Ovary (tissue), 7 donors: ENCODE measurements at regions not wholly inside any gene's neighbourhood (a gene's known extent, or its start where the extent isn't known, plus 50 kb on each side); places are given as distances from the start of the nearest gene placed in this dataset.

ENCODE experiments used
- DNase-seq, 5 donors: peaks; one replicate each; pipeline ENCODE4 v3.0.0-alpha.2; 2019 to 2020
- H3K27ac ChIP-seq, 2 donors: fragments of 200-600 bp; one replicate each; pipeline versions ENCODE4 v1.5.1 to v1.8.0; 2019 to 2022
- H3K27me3 ChIP-seq: fragments of 200-600 bp; one replicate; pipeline ENCODE4 v1.8.0; 2022
- H3K36me3 ChIP-seq: fragments of 200-600 bp; sonication (generic); one replicate; pipeline ENCODE4 v1.5.1; 2019
- H3K4me1 ChIP-seq: one replicate; pipeline ENCODE4 v1.8.1; 2013; ENCODE audit warnings: mild to moderate bottlenecking, moderate library complexity; ENCODE audit not compliant: insufficient read depth
- H3K4me3 ChIP-seq: fragments of 200-600 bp; sonication (generic); one replicate; pipeline ENCODE4 v1.5.1; 2017
- H3K9me3 ChIP-seq, 2 donors: fragments of 200-600 bp in 1 of 2; sonication (generic) in 1 of 2; one replicate each; pipeline versions ENCODE4 v1.5.1 to v1.8.1; 2013 to 2019; ENCODE audit warnings: mild to moderate bottlenecking in 1 of 2, moderate library complexity in 1 of 2
- CTCF ChIP-seq, 3 donors: fragments of 450-650 bp in 2 of 3; fragments of 200-600 bp in 1 of 3; IDR thresholded peaks; one replicate each; pipeline versions ENCODE4 v1.5.1 to v1.8.0; 2016 to 2022; ENCODE audit warnings: antibody characterized with exemption in 3 of 3, mild to moderate bottlenecking in 1 of 3
- EP300 ChIP-seq: sonication (generic); formaldehyde crosslinking; IDR thresholded peaks from one replicate; pipeline ENCODE4 v1.6.1; 2017; ENCODE audit warnings: antibody characterized with exemption
- POLR2A ChIP-seq: fragments of 450-650 bp; IDR thresholded peaks from one replicate; pipeline ENCODE4 v1.6.1; 2017; ENCODE audit warnings: antibody characterized with exemption, mild to moderate bottlenecking, moderate library complexity
- WGBS, 3 donors: extraction: QIAGEN DNeasy Blood & Tissue Kit in 1 of 3; methylation state at CpG; one replicate each; pipeline versions ENCODE4 v1.1.5 to v1.1.7; 2013 to 2017; 5-methylcytosine and 5-hydroxymethylcytosine counted together
- intact Hi-C, 4 donors: fragments of 100-400 bp; cut with DNase I; formaldehyde crosslinking; loops; one replicate each; pipeline versions ENCODE4 v1.11.0 to v1.15.1; 2022 to 2023
- donor health status: DM: no; HTN: no; CAD: no; lungs with moderate emphysema.
- donor health status: DM: no; HTN: no; CAD: no.
- donor health status: Bipolar disorder and iron deficiency.
- donor health status: DM: no; HTN: no; CAD: no.
- donor health status: DM: yes; HTN: yes; CAD: no.

DNA sequence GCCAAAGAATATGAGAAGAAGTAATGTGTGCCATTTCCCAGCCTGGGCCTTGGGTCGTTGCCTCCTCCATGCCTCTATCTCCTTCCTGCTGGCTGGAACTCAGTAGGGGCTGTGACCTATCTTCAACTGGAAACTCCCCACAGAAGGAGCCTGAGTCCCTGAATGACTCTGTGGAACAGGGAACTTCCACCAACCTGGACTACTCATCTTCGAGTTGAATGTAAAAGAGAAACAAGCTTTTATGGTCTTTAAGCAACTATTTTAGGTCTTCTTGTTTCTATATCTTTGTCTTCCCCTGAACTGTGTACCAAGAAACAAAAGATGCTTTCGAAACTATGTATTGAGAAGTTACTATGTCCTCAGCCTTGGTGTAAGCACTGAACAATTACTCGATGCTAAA lies 355.3 kb upstream of the NR2F2 start:
- Histone ChIP-seq H3K4me1 (peaks cover 6% of the 10 kb centered on the region), H3K4me3 (no peak overlapping the region), H3K27ac (no peak overlapping the region), H3K27me3 (no peaks in the 10 kb centered on the region), H3K9me3 (no peaks in the 10 kb centered on the region), H3K36me3 (no peaks in the 10 kb centered on the region)
- 87 to 90% (median 87%) methylated on average over 4 of the region's 4 CpGs for WGBS, 3 donors
- TF ChIP-seq POLR2A: no peak
- TF ChIP-seq EP300: no peak
- TF ChIP-seq CTCF (IDR thresholded peaks at IDR 0.05): no peak
- intact Hi-C loops: no loop called here
- DNase-seq: no peak

- 98 to 99% (median 98%) methylated on average over 3 of the region's 3 CpGs for WGBS, 3 donors
- Histone ChIP-seq H3K9me3 (no peaks in the 10 kb centered on the region), H3K4me1 (no peaks in the 10 kb centered on the region), H3K27ac (no peak overlapping the region), H3K4me3 (no peak overlapping the region), H3K36me3 (no peaks in the 10 kb centered on the region), H3K27me3 (no peaks in the 10 kb centered on the region)
- TF ChIP-seq CTCF (IDR thresholded peaks at IDR 0.05) (no peak), POLR2A (no peak), EP300 (no peak)
- no peak for DNase-seq
- intact Hi-C loops: no loop called here
Measured at GRCh38 chr15:95979286-95979685, 351.2 kb upstream of the NR2F2 start.

DNA sequence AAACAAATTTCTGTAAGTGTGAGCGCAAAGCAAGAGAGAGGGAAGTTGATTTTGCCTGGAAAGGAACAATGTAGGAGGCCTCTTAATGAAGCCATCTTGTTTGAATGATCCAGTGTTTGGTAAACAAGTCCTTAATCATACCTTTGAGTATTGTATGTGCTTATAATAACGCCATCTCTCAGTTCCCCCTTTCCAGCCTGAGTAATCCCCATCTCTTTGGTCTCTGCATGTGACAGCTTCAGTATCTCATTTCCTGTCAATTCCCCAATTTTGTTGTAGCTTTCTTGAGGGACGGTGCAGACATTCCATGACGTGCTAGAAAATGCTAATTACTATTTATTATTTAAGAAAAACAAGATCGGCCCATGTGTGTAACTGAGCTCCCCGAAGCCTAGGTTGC lies 349.3 kb upstream of the NR2F2 start:
- no peaks in the 10 kb centered on the region for H3K4me1 ChIP-seq
- H3K4me3 ChIP-seq: no peak overlapping the region
- no peak overlapping the region for H3K27ac ChIP-seq
- no peaks in the 10 kb centered on the region for H3K9me3 ChIP-seq
- TF ChIP-seq CTCF (IDR thresholded peaks at IDR 0.05) (no peak), POLR2A (no peak), EP300 (no peak)
- 96 to 97% (median 96%) methylated on average over 6 of the region's 6 CpGs for WGBS, 3 donors
- DNase-seq: no peak
- intact Hi-C loops: no loop called here
- H3K36me3 ChIP-seq: no peaks in the 10 kb centered on the region
- no peaks in the 10 kb centered on the region for H3K27me3 ChIP-seq

DNA sequence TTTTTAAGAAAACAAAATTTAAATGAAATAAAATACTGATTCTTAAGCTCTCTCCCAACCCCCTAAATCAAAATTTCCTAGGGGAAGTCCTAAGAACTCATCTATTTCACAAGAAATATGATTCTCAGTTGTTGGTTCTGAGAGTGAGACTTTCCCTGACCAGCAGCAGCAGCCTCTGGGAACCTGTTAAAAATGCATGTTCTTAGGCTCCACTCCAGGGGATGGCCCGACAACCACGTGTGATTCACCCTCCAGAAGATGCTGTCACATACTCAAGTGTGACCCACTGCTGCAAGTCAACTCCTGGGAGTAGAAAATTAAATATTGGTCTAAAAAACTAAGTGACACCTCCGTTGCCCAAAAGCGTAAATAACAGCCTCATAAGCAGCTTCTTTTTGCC lies 343.2 kb upstream of the NR2F2 start:
- peaks cover 4% of the 10 kb centered on the region for H3K4me1 ChIP-seq
- 75 to 89% (median 88%) methylated on average over 4 of the region's 4 CpGs for WGBS, 3 donors
- H3K27me3 ChIP-seq: no peaks in the 10 kb centered on the region
- no peak for DNase-seq
- intact Hi-C loops: no loop called here
- no peak for TF ChIP-seq POLR2A
- H3K27ac ChIP-seq: peak overlapping the region in 1 of 2 donors; percentile 52
- no peaks in the 10 kb centered on the region for H3K9me3 ChIP-seq
- H3K4me3 ChIP-seq: no peak overlapping the region
- no peaks in the 10 kb centered on the region for H3K36me3 ChIP-seq

DNA sequence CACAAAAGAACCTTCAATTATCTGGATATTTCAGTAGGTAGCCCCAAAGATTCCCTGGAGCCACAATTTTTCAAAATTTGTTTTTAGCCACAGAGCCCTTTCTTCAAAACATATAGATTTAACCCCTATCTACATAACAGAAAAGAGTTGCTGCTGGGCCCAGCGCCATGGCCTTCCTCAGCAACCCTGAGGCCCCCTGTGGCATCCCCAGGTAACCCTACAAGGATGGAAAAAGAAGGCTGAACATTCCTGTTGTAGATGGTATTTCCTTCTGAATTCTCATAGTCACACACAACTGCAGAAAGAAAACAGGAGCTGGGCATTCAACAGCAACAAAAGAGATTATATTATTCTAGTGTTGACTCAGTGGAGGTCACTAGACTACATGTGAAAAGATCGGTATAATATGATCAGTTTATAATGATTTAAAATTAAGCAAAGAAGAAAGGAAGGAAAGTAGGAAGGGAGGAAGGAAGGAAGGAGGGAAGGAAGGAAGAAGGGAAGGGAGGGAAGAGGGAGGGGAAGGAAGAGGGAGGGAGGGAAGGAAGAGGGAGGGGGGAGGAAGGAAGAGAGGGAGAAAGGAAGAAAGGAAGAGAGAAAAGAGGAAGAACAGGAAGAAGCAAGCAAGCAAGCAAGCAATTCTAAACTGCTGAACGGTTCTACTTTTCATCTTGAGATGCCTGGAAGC lies 342.5 kb upstream of the NR2F2 start:
- TF ChIP-seq POLR2A (no peak), CTCF (IDR thresholded peaks at IDR 0.05) (no peak), EP300 (no peak)
- H3K36me3 ChIP-seq: no peaks in the 10 kb centered on the region
- peak overlapping the region in 1 of 2 donors; percentile 52 for H3K27ac ChIP-seq
- no peaks in the 10 kb centered on the region for H3K9me3 ChIP-seq
- 35 to 46% (median 37%) methylated on average over 3 of the region's 3 CpGs for WGBS, 3 donors
- intact Hi-C loops: no loop called here
- no peak overlapping the region for H3K4me3 ChIP-seq
- DNase-seq: no peak
- H3K27me3 ChIP-seq: no peaks in the 10 kb centered on the region
- H3K4me1 ChIP-seq: peaks cover 4% of the 10 kb centered on the region
